ENCODE measurements at regions not wholly inside any gene's neighbourhood (a gene's known extent, or its start where the extent isn't known, plus 50 kb on each side); places are given as distances from the start of the nearest gene placed in this dataset.

- no peak for DNase-seq (ENCODE audit: low read depth in 1 of 2, low spot score in 1 of 2)
Observed at GRCh38 chr13:29907670-29908069, 57.3 kb upstream of the UBL3 start.

GRCh38 chr13:29906432-29907011, 56.1 kb upstream of the UBL3 start:
- no peak for DNase-seq (ENCODE audit: low read depth in 1 of 2, low spot score in 1 of 2)

DNA sequence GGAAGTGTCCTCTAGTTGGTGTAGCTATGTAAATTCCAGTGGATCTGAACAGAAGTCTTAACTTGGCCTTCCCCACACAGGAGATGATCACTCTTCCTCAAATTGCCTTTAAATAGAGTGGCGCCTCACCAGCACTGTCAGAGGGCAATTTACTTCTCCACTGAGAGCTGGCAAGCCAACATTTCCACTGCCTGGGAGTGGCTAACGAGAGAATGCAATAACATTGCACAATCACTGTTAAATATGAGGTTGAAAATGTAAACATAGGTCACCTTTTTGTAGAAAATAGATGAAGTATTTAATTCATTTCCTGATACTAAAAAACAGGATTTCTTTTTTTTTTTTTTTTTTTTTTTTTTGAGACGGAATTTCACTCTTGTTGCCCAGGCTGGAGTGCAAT, 55.4 kb upstream of the UBL3 start:
- DNase-seq (ENCODE audit: low read depth in 1 of 2, low spot score in 1 of 2) = no peak

GRCh38 chr13:29903996-29904395, 53.6 kb upstream of the UBL3 start:
- DNase-seq (ENCODE audit: low read depth in 1 of 2, low spot score in 1 of 2) = no peak

DNA sequence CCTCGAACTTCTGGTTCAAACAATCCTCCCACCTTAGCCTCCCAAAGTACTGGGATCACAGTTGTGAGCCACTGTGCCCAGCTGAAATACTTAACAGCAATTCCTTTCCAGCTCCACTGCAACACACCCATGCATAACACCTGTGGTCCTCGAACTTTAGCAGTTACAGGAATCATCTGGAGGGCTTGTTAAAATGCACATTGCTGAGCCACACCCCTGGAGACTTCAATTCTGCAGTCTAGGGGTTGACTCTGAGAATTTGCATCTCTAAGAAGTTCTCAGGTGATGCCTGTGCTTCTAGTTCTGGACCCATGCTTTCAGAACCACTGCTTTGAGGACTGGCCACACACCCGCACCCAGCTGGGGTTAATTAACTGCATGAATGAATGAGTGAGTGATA, 53.1 kb upstream of the UBL3 start:
- no peak for DNase-seq (ENCODE audit: low read depth in 1 of 2, low spot score in 1 of 2)

DNA sequence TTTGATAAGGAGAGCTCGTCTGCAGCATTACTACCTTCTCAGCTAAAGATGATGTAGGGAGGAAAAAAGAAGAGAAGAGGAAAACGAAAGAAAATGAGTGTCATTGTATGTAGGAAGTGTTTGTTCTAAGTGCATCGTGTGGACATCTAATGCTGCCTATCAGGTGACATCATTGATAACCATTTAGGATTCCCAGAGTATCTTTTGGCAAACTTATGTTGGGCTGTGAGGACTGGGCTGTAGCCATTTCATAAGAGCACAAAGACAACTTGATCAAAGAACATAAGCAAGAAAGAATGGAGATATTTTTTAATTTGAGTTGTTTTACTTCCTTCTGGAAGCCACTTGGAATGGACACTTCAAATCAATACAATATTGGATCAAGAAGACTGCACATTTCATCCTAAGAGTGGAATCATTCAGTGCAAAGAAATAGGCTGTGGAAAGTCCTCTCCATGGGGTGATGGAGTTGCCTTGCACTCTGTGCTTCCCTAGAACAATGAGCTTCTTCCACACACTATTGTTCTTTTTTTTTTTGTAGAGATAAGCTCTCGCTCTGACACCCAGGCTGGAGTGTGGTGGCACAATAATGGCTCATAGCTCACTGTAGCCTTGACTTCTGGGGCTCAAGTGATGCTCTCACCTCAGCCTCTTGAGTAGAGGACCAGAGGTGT, 52.4 kb upstream of the UBL3 start:
- no peak for DNase-seq (ENCODE audit: low read depth in 1 of 2, low spot score in 1 of 2)

- peak in 1 of 2 donors; percentile 30 for DNase-seq (ENCODE audit: low read depth in 1 of 2, low spot score in 1 of 2)
Observed at GRCh38 chr13:29901710-29902631, 51.6 kb upstream of the UBL3 start.

Measured in activated CD4-positive, alpha-beta T cell treated with anti-CD3 and anti-CD28 coated beads, Interleukin-2, amount 50 U/mL, for 24 hours (primary cell).